ENCODE measurements at regions not wholly inside any gene's neighbourhood (a gene's known extent, or its start where the extent isn't known, plus 50 kb on each side); places are given as distances from the start of the nearest gene placed in this dataset.

DNA sequence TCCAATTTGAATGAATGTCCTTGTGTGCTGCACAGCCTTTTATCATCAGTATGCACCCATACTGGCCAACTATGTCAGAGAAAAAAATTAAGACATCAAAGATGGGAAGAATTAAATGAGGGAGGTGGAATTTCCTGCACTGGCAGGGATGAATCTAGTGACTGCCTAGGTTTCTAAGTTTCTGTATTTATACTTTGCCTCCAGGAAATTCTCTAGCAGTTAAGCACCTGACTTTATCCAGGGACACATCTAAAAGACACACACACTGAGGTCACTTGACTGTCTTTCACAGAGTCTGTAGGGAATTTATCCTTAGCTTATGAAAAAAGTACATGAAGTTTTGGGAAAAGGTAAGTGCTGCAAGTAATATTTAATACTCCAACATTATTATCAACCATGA, 636.5 kb upstream of the PTCHD4 start:
- Histone ChIP-seq H3K79me2 (ENCODE audit: insufficient read depth, low read length) (no peaks in the 10 kb centered on the region), H3K36me3 (replicated peaks in 1 of 2; ENCODE audit: control insufficient read depth in 1 of 2, insufficient read depth in 2 of 2, low read length in 2 of 2) (no peaks in the 10 kb centered on the region), H3K4me1 (ENCODE audit: insufficient read depth, low read length) (no peaks in the 10 kb centered on the region), H3K27me3 (ENCODE audit: control insufficient read depth in 1 of 2, insufficient read depth in 2 of 2, low read length in 2 of 2) (no peaks in the 10 kb centered on the region; a peak in 1 of 5 replicates), H3K9ac (ENCODE audit: insufficient read depth, low read depth, low read length) (no peak overlapping the region), H3K27ac (ENCODE audit: extremely low read length, insufficient read depth, low read length) (no peak overlapping the region), H2AFZ (ENCODE audit: low read length) (no peak overlapping the region), H3K9me3 (ENCODE audit: low read length) (no peaks in the 10 kb centered on the region), H4K20me1 (ENCODE audit: insufficient read depth, low read length) (no peaks in the 10 kb centered on the region), H3K4me3 (replicated peaks in 1 of 3; ENCODE audit: insufficient read depth in 1 of 3, low read depth in 2 of 3, low read length in 3 of 3) (no peak overlapping the region), H3K4me2 (ENCODE audit: low read depth, low read length) (no peak overlapping the region)
- CTCF ChIA-PET (ENCODE audit: low intra/inter-chr PET ratio, low total read pairs) = no interaction called here
- TF ChIP-seq KAT2B (IDR thresholded peaks at IDR 0.05; ENCODE audit: borderline replicate concordance, low read depth, low read length) (no peak), PRDM4 (CRISPR knock-in tag; IDR thresholded peaks at IDR 0.05; ENCODE audit: borderline replicate concordance) (no peak), ARNT2 (CRISPR knock-in tag; IDR thresholded peaks at IDR 0.05; ENCODE audit: low read depth) (no peak), CHD2 (IDR thresholded peaks at IDR 0.05; ENCODE audit: low read depth, low read length) (no peak), SOX13 (IDR thresholded peaks at IDR 0.05) (no peak), SOX13 (CRISPR knock-in tag; conservative IDR thresholded peaks at IDR 0.05 in 1 of 2, IDR thresholded peaks at IDR 0.05 in 1 of 2) (no peak), WIZ (CRISPR knock-in tag; IDR thresholded peaks at IDR 0.05) (no peak)
- TF ChIP-seq, protein P1, sequence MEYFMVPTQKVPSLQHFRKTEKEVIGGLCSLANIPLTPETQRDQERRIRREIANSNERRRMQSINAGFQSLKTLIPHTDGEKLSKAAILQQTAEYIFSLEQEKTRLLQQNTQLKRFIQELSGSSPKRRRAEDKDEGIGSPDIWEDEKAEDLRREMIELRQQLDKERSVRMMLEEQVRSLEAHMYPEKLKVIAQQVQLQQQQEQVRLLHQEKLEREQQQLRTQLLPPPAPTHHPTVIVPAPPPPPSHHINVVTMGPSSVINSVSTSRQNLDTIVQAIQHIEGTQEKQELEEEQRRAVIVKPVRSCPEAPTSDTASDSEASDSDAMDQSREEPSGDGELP (IDR thresholded peaks at IDR 0.05; ENCODE audit: borderline replicate concordance, low read depth) = no peak
- in situ Hi-C loops (cut with HindIII; ENCODE audit: extremely low pct_ligation_motif_present, low pct_unique_long_range_greater_than_20kb) = no loop called here
- no TSS peak for BruUV-seq (replicated peaks)
- intact Hi-C loops (cut with micrococcal nuclease; ENCODE audit: unreplicated experiment) = no loop called here
- POLR2A ChIA-PET = no interaction called here
- DNase-seq (ENCODE audit: low spot score) (no peak), ATAC-seq (no peak), FAIRE-seq (no peak)
